ENCODE measurements at regions not wholly inside any gene's neighbourhood (a gene's known extent, or its start where the extent isn't known, plus 50 kb on each side); places are given as distances from the start of the nearest gene placed in this dataset.

DNA sequence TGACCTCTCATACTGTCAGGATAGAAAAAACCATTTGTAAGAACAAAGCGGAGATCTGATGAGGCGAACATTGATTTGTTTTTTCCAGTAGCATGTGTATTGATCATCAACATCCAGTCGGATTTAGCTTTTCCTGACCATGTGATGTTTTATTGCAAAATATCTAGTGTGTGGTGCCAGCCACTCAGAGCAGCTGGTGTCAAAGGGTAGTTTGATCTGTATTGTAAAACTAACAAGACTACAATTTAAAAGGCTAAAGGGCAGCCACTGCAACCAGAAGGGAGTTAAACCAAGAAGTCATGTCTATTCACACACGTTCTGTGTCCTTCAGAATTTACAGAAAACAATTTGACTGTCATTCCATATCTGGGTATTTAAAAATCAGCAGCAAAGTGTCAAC is 719.0 kb upstream of the FRG1 start:
- DNase-seq = no peak
- Histone ChIP-seq H2AK5ac (ENCODE audit: low read depth, low read length) (no peak overlapping the region), H3K4me3 (ENCODE audit: insufficient read depth, low read depth, low read length) (no peak overlapping the region), H3K14ac (replicated peaks; ENCODE audit: low read depth, low read length) (no peak overlapping the region), H4K5ac (ENCODE audit: low read depth, low read length) (no peak overlapping the region), H4K8ac (ENCODE audit: low read depth in 2 of 2, low read length in 2 of 2) (no peak overlapping the region), H4K20me1 (ENCODE audit: insufficient read depth, low read length) (no peaks in the 10 kb centered on the region), H3K4me2 (ENCODE audit: low read depth, low read length) (no peak overlapping the region), H2AK9ac (replicated peaks; ENCODE audit: low read depth, low read length, poor library complexity) (no peak overlapping the region), H3K56ac (ENCODE audit: extremely low read depth, insufficient read depth, low read length) (no peak overlapping the region), H3K23ac (ENCODE audit: low read depth, low read length) (no peak overlapping the region), H3K27me3 (ENCODE audit: control insufficient read depth, insufficient read depth, low read length) (no peaks in the 10 kb centered on the region), H4K91ac (ENCODE audit: insufficient read depth, low read depth, low read length) (no peak overlapping the region), H3K9me1 (ENCODE audit: insufficient read depth, low read length) (no peaks in the 10 kb centered on the region), H3K36me3 (ENCODE audit: control insufficient read depth, insufficient read depth, low read length) (no peaks in the 10 kb centered on the region), H3K79me1 (ENCODE audit: low read depth in 1 of 2, low read length in 2 of 2) (no peaks in the 10 kb centered on the region), H2BK15ac (ENCODE audit: low read depth, low read length) (no peak overlapping the region), H2AFZ (replicated peaks; ENCODE audit: low read length, poor library complexity) (no peak overlapping the region), H3K4me1 (ENCODE audit: control insufficient read depth, insufficient read depth, low read length) (no peaks in the 10 kb centered on the region), H3K9me3 (ENCODE audit: control insufficient read depth, insufficient read depth, low read length) (no peaks in the 10 kb centered on the region), H3K18ac (ENCODE audit: low read depth, low read length) (no peak overlapping the region), H2BK5ac (ENCODE audit: low read depth, low read length, poor library complexity, severe bottlenecking) (no peak overlapping the region), H2BK120ac (ENCODE audit: low read depth, low read length) (no peak overlapping the region), H3K4ac (ENCODE audit: low read depth, low read length) (no peak overlapping the region), H2BK20ac (ENCODE audit: low read depth, low read length) (no peak overlapping the region), H3K9ac (ENCODE audit: low read depth, low read length) (no peak overlapping the region), H3K27ac (ENCODE audit: insufficient read depth, low read length) (no peak overlapping the region)
- intact Hi-C loops (cut with micrococcal nuclease) = no loop called here
- in situ Hi-C loops (cut with MboI; ENCODE audit: low sequenced_read_pairs) = no loop called here
- no TSS peak for BruUV-seq (replicated peaks)
- no peak for TF ChIP-seq MAZ (IDR thresholded peaks at IDR 0.05; ENCODE audit: borderline replicate concordance, low read depth, low read length)
- no peak for TF ChIP-seq CHD1 (IDR thresholded peaks at IDR 0.05; ENCODE audit: low read depth, low read length)
- TF ChIP-seq FOS (IDR thresholded peaks at IDR 0.05; ENCODE audit: low read depth, low read length) = no peak
- TF ChIP-seq, protein P1, sequence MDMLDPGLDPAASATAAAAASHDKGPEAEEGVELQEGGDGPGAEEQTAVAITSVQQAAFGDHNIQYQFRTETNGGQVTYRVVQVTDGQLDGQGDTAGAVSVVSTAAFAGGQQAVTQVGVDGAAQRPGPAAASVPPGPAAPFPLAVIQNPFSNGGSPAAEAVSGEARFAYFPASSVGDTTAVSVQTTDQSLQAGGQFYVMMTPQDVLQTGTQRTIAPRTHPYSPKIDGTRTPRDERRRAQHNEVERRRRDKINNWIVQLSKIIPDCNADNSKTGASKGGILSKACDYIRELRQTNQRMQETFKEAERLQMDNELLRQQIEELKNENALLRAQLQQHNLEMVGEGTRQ (IDR thresholded peaks at IDR 0.05; ENCODE audit: low read depth, low read length) = no peak
- TF ChIP-seq, protein P2, sequence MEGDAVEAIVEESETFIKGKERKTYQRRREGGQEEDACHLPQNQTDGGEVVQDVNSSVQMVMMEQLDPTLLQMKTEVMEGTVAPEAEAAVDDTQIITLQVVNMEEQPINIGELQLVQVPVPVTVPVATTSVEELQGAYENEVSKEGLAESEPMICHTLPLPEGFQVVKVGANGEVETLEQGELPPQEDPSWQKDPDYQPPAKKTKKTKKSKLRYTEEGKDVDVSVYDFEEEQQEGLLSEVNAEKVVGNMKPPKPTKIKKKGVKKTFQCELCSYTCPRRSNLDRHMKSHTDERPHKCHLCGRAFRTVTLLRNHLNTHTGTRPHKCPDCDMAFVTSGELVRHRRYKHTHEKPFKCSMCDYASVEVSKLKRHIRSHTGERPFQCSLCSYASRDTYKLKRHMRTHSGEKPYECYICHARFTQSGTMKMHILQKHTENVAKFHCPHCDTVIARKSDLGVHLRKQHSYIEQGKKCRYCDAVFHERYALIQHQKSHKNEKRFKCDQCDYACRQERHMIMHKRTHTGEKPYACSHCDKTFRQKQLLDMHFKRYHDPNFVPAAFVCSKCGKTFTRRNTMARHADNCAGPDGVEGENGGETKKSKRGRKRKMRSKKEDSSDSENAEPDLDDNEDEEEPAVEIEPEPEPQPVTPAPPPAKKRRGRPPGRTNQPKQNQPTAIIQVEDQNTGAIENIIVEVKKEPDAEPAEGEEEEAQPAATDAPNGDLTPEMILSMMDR (conservative IDR thresholded peaks at IDR 0.05; ENCODE audit: low read depth, low read length) = no peak
- TF ChIP-seq CEBPB (IDR thresholded peaks at IDR 0.05; ENCODE audit: low read depth, low read length) = no peak
- TF ChIP-seq RCOR1 (IDR thresholded peaks at IDR 0.05; ENCODE audit: insufficient replicate concordance, low read length) = no peak
- TF ChIP-seq RFX5 (IDR thresholded peaks at IDR 0.05; ENCODE audit: low read depth, low read length) = no peak
- TF ChIP-seq MXI1 (IDR thresholded peaks at IDR 0.05; ENCODE audit: borderline replicate concordance, low read depth, low read length) = no peak
- no peak for TF ChIP-seq POLR2A (IDR thresholded peaks at IDR 0.05; ENCODE audit: low read depth, low read length)
- no peak for TF ChIP-seq SMC3 (IDR thresholded peaks at IDR 0.05; ENCODE audit: low read depth, low read length)
- TF ChIP-seq BHLHE40 (IDR thresholded peaks at IDR 0.05; ENCODE audit: low read depth, low read length) = no peak
- no peak for TF ChIP-seq MAFK (IDR thresholded peaks at IDR 0.05; ENCODE audit: low read depth, low read length)
- TF ChIP-seq, protein P3, sequence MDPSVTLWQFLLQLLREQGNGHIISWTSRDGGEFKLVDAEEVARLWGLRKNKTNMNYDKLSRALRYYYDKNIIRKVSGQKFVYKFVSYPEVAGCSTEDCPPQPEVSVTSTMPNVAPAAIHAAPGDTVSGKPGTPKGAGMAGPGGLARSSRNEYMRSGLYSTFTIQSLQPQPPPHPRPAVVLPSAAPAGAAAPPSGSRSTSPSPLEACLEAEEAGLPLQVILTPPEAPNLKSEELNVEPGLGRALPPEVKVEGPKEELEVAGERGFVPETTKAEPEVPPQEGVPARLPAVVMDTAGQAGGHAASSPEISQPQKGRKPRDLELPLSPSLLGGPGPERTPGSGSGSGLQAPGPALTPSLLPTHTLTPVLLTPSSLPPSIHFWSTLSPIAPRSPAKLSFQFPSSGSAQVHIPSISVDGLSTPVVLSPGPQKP (IDR thresholded peaks at IDR 0.05; ENCODE audit: borderline replicate concordance, low read depth, low read length) = no peak
- no peak for TF ChIP-seq RAD21 (IDR thresholded peaks at IDR 0.05; ENCODE audit: low read length)
- TF ChIP-seq NFE2L2 (IDR thresholded peaks at IDR 0.05; ENCODE audit: low read depth, low read length) = no peak
- POLR2A ChIA-PET (ENCODE audit: unreplicated experiment) = no interaction called here
- 80% methylated on average over 1 of the region's 4 CpGs; no CpG with 5 or more reads in 1 of the 2 experiments for WGBS, 2 experiments (ENCODE audit: extremely low coverage in 2 of 2, insufficient read length in 1 of 2)
- no peak for ATAC-seq (ENCODE audit: low read depth)
- CTCF ChIA-PET = no interaction called here
- dilution Hi-C loops (cut with HindIII; ENCODE audit: low sequenced_read_pairs, unreplicated experiment) = no loop called here

Data from IMR-90 (cell line).